GM12878 (cell line): ENCODE measurements at regions not wholly inside any gene's neighbourhood (a gene's known extent, or its start where the extent isn't known, plus 50 kb on each side); places are given as distances from the start of the nearest gene placed in this dataset.

ENCODE experiments used
- ATAC-seq: fragments of 200-7000 bp; cut with Tn5 transposase; 3 replicates; pipeline ENCODE4 v1.9.1; 2020; ENCODE audit warnings: mild to moderate bottlenecking, moderate library complexity
- BruUV-seq: library from RNA; stranded (reverse); fragments of 400-500 nt; replicated peaks from 2 replicates; lab custom pipeline; 2021; lab: Mats Ljungman, UMichigan
- CTCF ChIA-PET: fragments of 300-600 bp; sonication (Branson Sonifier 250); formaldehyde crosslinking; extraction: SDS; loops from one replicate; lab custom pipeline; 2021; ENCODE audit warnings: inconsistent platforms; lab: Yijun Ruan, JAX
- POLR2A ChIA-PET: fragments of 350-600 bp; formaldehyde crosslinking; extraction: SDS; loops from one replicate; lab custom pipeline; 2021; ENCODE audit warnings: inconsistent platforms; lab: Charles Lee
- RAD21 ChIA-PET: fragments of 300-600 bp; sonication (Branson Sonifier 250); formaldehyde crosslinking; loops from one replicate; lab custom pipeline; 2023; ENCODE audit warnings: antibody characterized with exemption; ENCODE audit not compliant: unreplicated experiment; lab: Charles Lee
- SMC1A ChIA-PET: fragments of 300-600 bp; sonication (Branson Sonifier 250); formaldehyde crosslinking; loops from one replicate; lab custom pipeline; 2023; ENCODE audit not compliant: unreplicated experiment, uncharacterized antibody; lab: Charles Lee
- DNase-seq: peaks from one replicate; pipeline ENCODE4 v3.0.0-alpha.2; 2011; ENCODE audit warnings: low read depth, low spot score
- FAIRE-seq: peaks from 3 replicates; lab custom pipeline; 2011; peaks lifted over from hg19 to GRCh38; lab: Jason Lieb, UNC
- H2AFZ ChIP-seq: 2 replicates; pipeline ENCODE4 v1.6.0; 2011; ENCODE audit warnings: low read depth, low read length, control low read depth; ENCODE audit not compliant: control insufficient read depth
- H3K27ac ChIP-seq: 2 replicates; pipeline ENCODE4 v1.5.1; 2011; ENCODE audit warnings: control low read depth; ENCODE audit not compliant: control insufficient read depth, insufficient read depth
- H3K27me3 ChIP-seq, 2 experiments: replicated peaks in 1 of 2; 2 replicates each; pipeline versions ENCODE4 v1.6.0 to v1.6.1; 2011; ENCODE audit warnings: low read length in 1 of 2; ENCODE audit not compliant: control insufficient read depth in 2 of 2, insufficient read depth in 2 of 2
- H3K36me3 ChIP-seq, 2 experiments: 2 replicates each; pipeline ENCODE4 v1.5.1; 2011; ENCODE audit warnings: low read length in 1 of 2; ENCODE audit not compliant: control insufficient read depth in 2 of 2, insufficient read depth in 2 of 2
- H3K4me1 ChIP-seq: 2 replicates; pipeline ENCODE4 v1.6.1; 2011; ENCODE audit warnings: mild to moderate bottlenecking, low read length, moderate library complexity, mixed read lengths; ENCODE audit not compliant: control insufficient read depth, insufficient read depth
- H3K4me2 ChIP-seq: 2 replicates; pipeline ENCODE4 v1.6.0; 2011; ENCODE audit warnings: control low read depth; ENCODE audit not compliant: control insufficient read depth, insufficient read depth
- H3K4me3 ChIP-seq: fragments of 200-600 bp; sonication (generic); 2 replicates; pipeline ENCODE4 v1.5.1; 2016
- H3K79me2 ChIP-seq: 2 replicates; pipeline ENCODE4 v1.6.0; 2011; ENCODE audit warnings: low read length; ENCODE audit not compliant: control insufficient read depth, insufficient read depth
- H3K9ac ChIP-seq: 2 replicates; pipeline ENCODE4 v1.8.0; 2011; ENCODE audit warnings: low read length, control low read depth, mixed read lengths; ENCODE audit not compliant: control insufficient read depth, insufficient read depth
- H3K9me3 ChIP-seq: replicated peaks from 3 replicates; pipeline ENCODE4 v1.5.1; 2011; ENCODE audit warnings: mild to moderate bottlenecking, low read length; ENCODE audit not compliant: control insufficient read depth, insufficient read depth
- H4K20me1 ChIP-seq: 2 replicates; pipeline ENCODE4 v1.6.0; 2011; ENCODE audit not compliant: control insufficient read depth, insufficient read depth
- BHLHE40 ChIP-seq, 2 experiments: fragments of 450-650 bp in 1 of 2; IDR thresholded peaks; 2 replicates each; pipeline ENCODE4 v1.6.1; 2011 to 2017; ENCODE audit warnings: low read depth in 2 of 2, borderline replicate concordance in 1 of 2, improper control_type of control experiment in 1 of 2, low read length in 1 of 2, mild to moderate bottlenecking in 1 of 2
- FOXK2 ChIP-seq: fragments of 450-650 bp; IDR thresholded peaks from 2 replicates; pipeline ENCODE4 v1.6.1; 2017; ENCODE audit warnings: mild to moderate bottlenecking, moderate library complexity
- LARP7 ChIP-seq: fragments of 450-650 bp; IDR thresholded peaks from 2 replicates; pipeline ENCODE4 v1.6.1; 2017; ENCODE audit warnings: mild to moderate bottlenecking
- MXI1 ChIP-seq: fragments of 150-350 bp; IDR thresholded peaks from 2 replicates; pipeline ENCODE4 v1.6.1; 2011; ENCODE audit warnings: low read depth, mild to moderate bottlenecking, inconsistent platforms, low read length, improper control_type of control experiment
- NFIC ChIP-seq: IDR thresholded peaks from 2 replicates; pipeline ENCODE4 v1.6.1; 2012; ENCODE audit warnings: low read depth, mild to moderate bottlenecking, inconsistent platforms, low read length, moderate library complexity
- TBL1XR1 ChIP-seq: IDR thresholded peaks from 2 replicates; pipeline ENCODE4 v1.6.1; 2012; ENCODE audit warnings: low read depth, low read length, improper control_type of control experiment
- ZBED1 ChIP-seq: IDR thresholded peaks from 2 replicates; pipeline ENCODE4 v1.6.1; 2016; ENCODE audit warnings: borderline replicate concordance
- WGBS: methylation state at CpG from one replicate; pipeline ENCODE4 v1.1.6; 2016; ENCODE audit warnings: low lambda C conversion rate; ENCODE audit not compliant: insufficient replicate concordance, insufficient coverage; ENCODE audit errors: missing lambda C conversion rate; 5-methylcytosine and 5-hydroxymethylcytosine counted together
- in situ Hi-C: fragments of 300-500 bp; cut with MboI; formaldehyde crosslinking; loops from 9 replicates; pipeline ENCODE4 v1.14.3; 2018; ENCODE audit warnings: mixed read lengths
- intact Hi-C: fragments of 100-400 bp; cut with micrococcal nuclease; formaldehyde crosslinking; loops from one replicate; pipeline ENCODE4 v1.14.2; 2022; ENCODE audit not compliant: unreplicated experiment
- TF ChIP-seq, protein P1 (sequence below), 3 experiments: IDR thresholded peaks in 2 of 3; conservative IDR thresholded peaks in 1 of 3; 2 replicates each; pipeline ENCODE4 v1.5.1; 2011; ENCODE audit warnings: low read depth in 3 of 3, low read length in 3 of 3, mild to moderate bottlenecking in 3 of 3, control low read depth in 2 of 3, moderate library complexity in 2 of 3, inconsistent platforms in 1 of 3, mixed read lengths in 1 of 3; ENCODE audit not compliant: control insufficient read depth in 2 of 3, insufficient read depth in 1 of 3; ENCODE audit errors: extremely low read depth in 1 of 3

DNA sequence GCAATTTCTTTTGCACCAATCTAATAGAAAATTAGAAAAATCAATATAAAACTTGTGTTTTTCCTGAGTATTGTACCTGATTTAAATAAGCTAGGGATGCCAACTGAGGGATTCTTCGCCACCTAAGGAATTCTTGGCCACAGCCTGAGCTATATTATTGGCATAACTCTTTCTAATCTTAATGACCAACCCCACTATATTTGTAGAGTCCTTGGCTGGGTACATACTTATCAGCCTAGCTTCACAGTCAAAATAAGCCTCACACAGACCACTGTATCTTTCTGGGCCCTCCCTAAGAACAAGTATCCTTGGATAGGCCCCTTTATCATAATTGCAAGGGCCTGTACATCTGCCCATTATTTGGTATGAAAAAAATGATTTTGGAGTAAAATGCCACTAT, 247.1 kb downstream of the DUSP6 start:
- no TSS peak for BruUV-seq
- H3K4me1 ChIP-seq: no peaks in the 10 kb centered on the region
- intact Hi-C loops (no loop called here), in situ Hi-C loops (no loop called here)
- H3K9me3 ChIP-seq: no peaks in the 10 kb centered on the region
- H3K4me2 ChIP-seq: no peak overlapping the region
- FAIRE-seq (no peak), DNase-seq (no peak), ATAC-seq (no peak)
- H4K20me1 ChIP-seq: no peaks in the 10 kb centered on the region
- ChIA-PET SMC1A (no interaction called here), POLR2A (no interaction called here), RAD21 (no interaction called here), CTCF (no interaction called here)
- H2AFZ ChIP-seq: no peak overlapping the region
- H3K27me3 ChIP-seq: no peaks in the 10 kb centered on the region
- H3K4me3 ChIP-seq: no peak overlapping the region
- 17% methylated on average over 1 of the region's 1 CpG for WGBS
- TF ChIP-seq NFIC: no peak
- TF ChIP-seq FOXK2: no peak
- TF ChIP-seq, protein P1, sequence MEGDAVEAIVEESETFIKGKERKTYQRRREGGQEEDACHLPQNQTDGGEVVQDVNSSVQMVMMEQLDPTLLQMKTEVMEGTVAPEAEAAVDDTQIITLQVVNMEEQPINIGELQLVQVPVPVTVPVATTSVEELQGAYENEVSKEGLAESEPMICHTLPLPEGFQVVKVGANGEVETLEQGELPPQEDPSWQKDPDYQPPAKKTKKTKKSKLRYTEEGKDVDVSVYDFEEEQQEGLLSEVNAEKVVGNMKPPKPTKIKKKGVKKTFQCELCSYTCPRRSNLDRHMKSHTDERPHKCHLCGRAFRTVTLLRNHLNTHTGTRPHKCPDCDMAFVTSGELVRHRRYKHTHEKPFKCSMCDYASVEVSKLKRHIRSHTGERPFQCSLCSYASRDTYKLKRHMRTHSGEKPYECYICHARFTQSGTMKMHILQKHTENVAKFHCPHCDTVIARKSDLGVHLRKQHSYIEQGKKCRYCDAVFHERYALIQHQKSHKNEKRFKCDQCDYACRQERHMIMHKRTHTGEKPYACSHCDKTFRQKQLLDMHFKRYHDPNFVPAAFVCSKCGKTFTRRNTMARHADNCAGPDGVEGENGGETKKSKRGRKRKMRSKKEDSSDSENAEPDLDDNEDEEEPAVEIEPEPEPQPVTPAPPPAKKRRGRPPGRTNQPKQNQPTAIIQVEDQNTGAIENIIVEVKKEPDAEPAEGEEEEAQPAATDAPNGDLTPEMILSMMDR (IDR thresholded peaks at IDR 0.05 in 2 of 3, conservative IDR thresholded peaks at IDR 0.05 in 1 of 3; ENCODE audit: control insufficient read depth in 2 of 3, extremely low read depth in 1 of 3, insufficient read depth in 1 of 3, low read depth in 3 of 3, low read length in 3 of 3): no peak
- no peak for TF ChIP-seq BHLHE40 (IDR thresholded peaks at IDR 0.05; ENCODE audit: borderline replicate concordance in 1 of 2, low read depth in 2 of 2, low read length in 1 of 2)
- no peak for TF ChIP-seq MXI1
- no peak for TF ChIP-seq LARP7
- no peak for TF ChIP-seq ZBED1
- TF ChIP-seq TBL1XR1: no peak
- no peaks in the 10 kb centered on the region for H3K36me3 ChIP-seq
- H3K27ac ChIP-seq: no peak overlapping the region
- no peak overlapping the region for H3K9ac ChIP-seq
- no peaks in the 10 kb centered on the region for H3K79me2 ChIP-seq
